GM12891 (cell line): ENCODE measurements at regions not wholly inside any gene's neighbourhood (a gene's known extent, or its start where the extent isn't known, plus 50 kb on each side); places are given as distances from the start of the nearest gene placed in this dataset.
"Not testable (repeated sequence)": the region's sequence is repeated elsewhere in the genome, so short reads cannot be mapped to it uniquely, and the experiment has no call there.

ENCODE experiments used
- PAX5 ChIP-seq: IDR thresholded peaks from 2 replicates; pipeline ENCODE4 v1.6.1; 2011; ENCODE audit warnings: low read length, moderate library complexity, mild to moderate bottlenecking; ENCODE audit not compliant: insufficient read depth, severe bottlenecking
- POLR2A ChIP-seq: IDR thresholded peaks from 2 replicates; pipeline ENCODE4 v1.6.1; 2011; ENCODE audit warnings: low read depth, low read length, control low read depth
- POLR2AphosphoS5 ChIP-seq: IDR thresholded peaks from 2 replicates; pipeline ENCODE4 v1.6.1; 2011; ENCODE audit warnings: low read depth, low read length, control low read depth
- SPI1 ChIP-seq: IDR thresholded peaks from 2 replicates; pipeline ENCODE4 v1.6.1; 2011; ENCODE audit warnings: low read depth, low read length, control low read depth
- TAF1 ChIP-seq: IDR thresholded peaks from 2 replicates; pipeline ENCODE4 v1.6.1; 2011; ENCODE audit warnings: low read depth, low read length, control low read depth

DNA sequence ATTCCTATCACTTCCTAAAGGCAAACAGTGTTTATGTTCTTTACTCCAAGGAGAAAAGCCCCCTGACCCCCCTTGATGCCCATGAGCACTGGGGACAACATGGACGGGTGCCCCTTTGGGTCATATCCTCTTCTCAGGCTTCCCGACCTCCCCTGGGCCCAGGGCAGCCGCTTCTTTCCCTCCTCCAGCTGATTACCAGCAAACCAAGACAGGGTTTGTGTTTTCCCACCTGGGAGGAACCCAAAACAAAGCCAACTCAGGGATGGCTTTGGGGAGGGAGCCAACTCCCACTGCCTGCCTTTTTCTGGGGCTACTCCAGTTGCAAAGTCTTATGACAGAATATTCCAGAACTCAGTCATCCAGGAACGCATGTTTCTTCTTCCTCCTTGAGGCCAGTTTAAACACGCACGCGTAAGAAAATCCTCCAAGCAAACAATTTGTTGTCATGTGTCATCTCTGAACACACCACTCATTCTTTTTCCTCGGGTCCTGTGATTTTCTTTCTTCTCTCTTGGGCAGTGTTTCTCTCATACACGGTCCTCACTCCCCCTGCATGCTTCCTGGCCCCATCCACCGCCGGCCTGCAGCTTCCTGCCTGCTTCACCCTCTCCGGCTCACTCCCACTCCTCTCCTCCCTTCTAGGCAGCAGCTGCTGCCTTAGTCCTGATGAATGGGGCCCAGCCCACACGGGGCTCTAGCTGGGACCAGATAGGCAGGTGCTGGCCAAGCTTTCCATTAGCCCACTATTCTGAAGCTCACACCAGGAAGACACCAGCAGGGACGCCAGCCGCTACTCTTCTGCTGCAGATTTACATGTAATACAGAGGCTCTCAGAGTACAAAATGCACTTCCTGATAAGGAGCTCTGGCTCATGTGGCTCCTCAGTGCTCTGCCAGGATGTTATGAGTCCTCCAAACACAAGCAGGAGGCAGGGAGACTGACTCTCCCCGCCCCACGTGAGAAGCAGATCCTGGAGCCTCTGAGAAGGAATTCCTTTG is 116.7 kb upstream of the VOPP1 start:
- TF ChIP-seq TAF1, POLR2A, POLR2AphosphoS5, SPI1, PAX5: not testable (repeated sequence)
